GM12864 (cell line): ENCODE measurements at regions not wholly inside any gene's neighbourhood (a gene's known extent, or its start where the extent isn't known, plus 50 kb on each side); places are given as distances from the start of the nearest gene placed in this dataset.
"Not testable (repeated sequence)": the region's sequence is repeated elsewhere in the genome, so short reads cannot be mapped to it uniquely, and the experiment has no call there.

ENCODE experiments used
- DNase-seq: peaks from one replicate; pipeline ENCODE4 v3.0.0-alpha.2; 2011; ENCODE audit warnings: low read depth
- H3K4me3 ChIP-seq: 2 replicates; pipeline ENCODE4 v1.5.1; 2011; ENCODE audit warnings: mild to moderate bottlenecking, low read depth, low read length, control low read depth
- CTCF ChIP-seq: IDR thresholded peaks from 2 replicates; pipeline ENCODE4 v1.5.1; 2011; ENCODE audit warnings: low read depth, mild to moderate bottlenecking, moderate library complexity, low read length, control low read depth, inconsistent platforms; ENCODE audit errors: missing control alignments

GRCh38 chr9:73969936-73970335, 527.2 kb upstream of the RORB start:
- DNase-seq: no peak
- no peak overlapping the region for H3K4me3 ChIP-seq
- TF ChIP-seq CTCF: no peak

GRCh38 chr9:73976424-73976823, 520.7 kb upstream of the RORB start:
- DNase-seq, H3K4me3 ChIP-seq: not testable (repeated sequence)

- H3K4me3 ChIP-seq: no peak overlapping the region
- TF ChIP-seq CTCF: no peak
- no peak for DNase-seq
Observed at GRCh38 chr9:73979894-73980264, 517.3 kb upstream of the RORB start.

- no peak for DNase-seq
- TF ChIP-seq CTCF: no peak
- H3K4me3 ChIP-seq: no peak overlapping the region
Observed at GRCh38 chr9:73980754-73981153, 516.4 kb upstream of the RORB start.

- TF ChIP-seq CTCF: no peak
- DNase-seq: no peak
Observed at GRCh38 chr9:73981405-73981804, 515.7 kb upstream of the RORB start.

GRCh38 chr9:73995836-73996235, 501.3 kb upstream of the RORB start:
- TF ChIP-seq CTCF: no peak
- H3K4me3 ChIP-seq: no peak overlapping the region
- DNase-seq: no peak

More at GRCh38 chr9:73981405-73981804, 515.7 kb upstream of the RORB start:
- no peak overlapping the region for H3K4me3 ChIP-seq

- TF ChIP-seq CTCF: no peak
- H3K4me3 ChIP-seq: no peak overlapping the region
- no peak for DNase-seq
Observed at GRCh38 chr9:73996844-73997243, 500.3 kb upstream of the RORB start.

GRCh38 chr9:74001382-74001781, 495.8 kb upstream of the RORB start:
- TF ChIP-seq CTCF: no peak
- DNase-seq: no peak

More at GRCh38 chr9:74001382-74001781, 495.8 kb upstream of the RORB start:
- no peak overlapping the region for H3K4me3 ChIP-seq
